GM12878 (cell line): ENCODE measurements at regions not wholly inside any gene's neighbourhood (a gene's known extent, or its start where the extent isn't known, plus 50 kb on each side); places are given as distances from the start of the nearest gene placed in this dataset.

Experiments
- ATAC-seq: fragments of 200-7000 bp; cut with Tn5 transposase; 3 replicates; pipeline ENCODE4 v1.9.1; 2020; ENCODE audit warnings: mild to moderate bottlenecking, moderate library complexity
- BruUV-seq: library from RNA; stranded (reverse); fragments of 400-500 nt; replicated peaks from 2 replicates; lab custom pipeline; 2021; lab: Mats Ljungman, UMichigan
- CTCF ChIA-PET: fragments of 300-600 bp; sonication (Branson Sonifier 250); formaldehyde crosslinking; extraction: SDS; loops from one replicate; lab custom pipeline; 2021; ENCODE audit warnings: inconsistent platforms; lab: Yijun Ruan, JAX
- POLR2A ChIA-PET: fragments of 350-600 bp; formaldehyde crosslinking; extraction: SDS; loops from one replicate; lab custom pipeline; 2021; ENCODE audit warnings: inconsistent platforms; lab: Charles Lee
- RAD21 ChIA-PET: fragments of 300-600 bp; sonication (Branson Sonifier 250); formaldehyde crosslinking; loops from one replicate; lab custom pipeline; 2023; ENCODE audit warnings: antibody characterized with exemption; ENCODE audit not compliant: unreplicated experiment; lab: Charles Lee
- SMC1A ChIA-PET: fragments of 300-600 bp; sonication (Branson Sonifier 250); formaldehyde crosslinking; loops from one replicate; lab custom pipeline; 2023; ENCODE audit not compliant: unreplicated experiment, uncharacterized antibody; lab: Charles Lee
- DNase-seq: peaks from one replicate; pipeline ENCODE4 v3.0.0-alpha.2; 2011; ENCODE audit warnings: low read depth, low spot score
- FAIRE-seq: peaks from 3 replicates; lab custom pipeline; 2011; peaks lifted over from hg19 to GRCh38; lab: Jason Lieb, UNC
- H2AFZ ChIP-seq: 2 replicates; pipeline ENCODE4 v1.6.0; 2011; ENCODE audit warnings: low read depth, low read length, control low read depth; ENCODE audit not compliant: control insufficient read depth
- H3K27ac ChIP-seq: 2 replicates; pipeline ENCODE4 v1.5.1; 2011; ENCODE audit warnings: control low read depth; ENCODE audit not compliant: control insufficient read depth, insufficient read depth
- H3K27me3 ChIP-seq, 2 experiments: replicated peaks in 1 of 2; 2 replicates each; pipeline versions ENCODE4 v1.6.0 to v1.6.1; 2011; ENCODE audit warnings: low read length in 1 of 2; ENCODE audit not compliant: control insufficient read depth in 2 of 2, insufficient read depth in 2 of 2
- H3K36me3 ChIP-seq, 2 experiments: 2 replicates each; pipeline ENCODE4 v1.5.1; 2011; ENCODE audit warnings: low read length in 1 of 2; ENCODE audit not compliant: control insufficient read depth in 2 of 2, insufficient read depth in 2 of 2
- H3K4me1 ChIP-seq: 2 replicates; pipeline ENCODE4 v1.6.1; 2011; ENCODE audit warnings: mild to moderate bottlenecking, low read length, moderate library complexity, mixed read lengths; ENCODE audit not compliant: control insufficient read depth, insufficient read depth
- H3K4me2 ChIP-seq: 2 replicates; pipeline ENCODE4 v1.6.0; 2011; ENCODE audit warnings: control low read depth; ENCODE audit not compliant: control insufficient read depth, insufficient read depth
- H3K4me3 ChIP-seq: fragments of 200-600 bp; sonication (generic); 2 replicates; pipeline ENCODE4 v1.5.1; 2016
- H3K79me2 ChIP-seq: 2 replicates; pipeline ENCODE4 v1.6.0; 2011; ENCODE audit warnings: low read length; ENCODE audit not compliant: control insufficient read depth, insufficient read depth
- H3K9ac ChIP-seq: 2 replicates; pipeline ENCODE4 v1.8.0; 2011; ENCODE audit warnings: low read length, control low read depth, mixed read lengths; ENCODE audit not compliant: control insufficient read depth, insufficient read depth
- H3K9me3 ChIP-seq: replicated peaks from 3 replicates; pipeline ENCODE4 v1.5.1; 2011; ENCODE audit warnings: mild to moderate bottlenecking, low read length; ENCODE audit not compliant: control insufficient read depth, insufficient read depth
- H4K20me1 ChIP-seq: 2 replicates; pipeline ENCODE4 v1.6.0; 2011; ENCODE audit not compliant: control insufficient read depth, insufficient read depth
- CREB1 ChIP-seq: IDR thresholded peaks from 2 replicates; pipeline ENCODE4 v1.6.1; 2012; ENCODE audit warnings: low read depth, mild to moderate bottlenecking, inconsistent platforms
- FOXM1 ChIP-seq: IDR thresholded peaks from 2 replicates; pipeline ENCODE4 v1.6.1; 2012; ENCODE audit warnings: low read depth, mild to moderate bottlenecking, inconsistent platforms, low read length, moderate library complexity
- HDGF ChIP-seq: fragments of 450-650 bp; IDR thresholded peaks from 2 replicates; pipeline ENCODE4 v1.6.1; 2016; ENCODE audit warnings: antibody characterized with exemption
- IKZF2 ChIP-seq, 2 experiments: fragments of 450-650 bp; IDR thresholded peaks; 2 replicates each; pipeline ENCODE4 v1.6.1; 2017; ENCODE audit warnings: mild to moderate bottlenecking in 2 of 2, moderate library complexity in 2 of 2
- JUNB ChIP-seq: IDR thresholded peaks from 2 replicates; pipeline ENCODE4 v1.6.1; 2016; ENCODE audit warnings: antibody characterized with exemption, mild to moderate bottlenecking
- JUND ChIP-seq: IDR thresholded peaks from 2 replicates; pipeline ENCODE4 v1.6.1; 2012; ENCODE audit warnings: low read depth, mild to moderate bottlenecking, low read length, improper control_type of control experiment, moderate library complexity
- KDM1A ChIP-seq: fragments of 200-600 bp; sonication (generic); IDR thresholded peaks from 2 replicates; pipeline ENCODE4 v1.6.1; 2016; ENCODE audit warnings: borderline replicate concordance
- WGBS: methylation state at CpG from one replicate; pipeline ENCODE4 v1.1.6; 2016; ENCODE audit warnings: low lambda C conversion rate; ENCODE audit not compliant: insufficient replicate concordance, insufficient coverage; ENCODE audit errors: missing lambda C conversion rate; 5-methylcytosine and 5-hydroxymethylcytosine counted together
- in situ Hi-C: fragments of 300-500 bp; cut with MboI; formaldehyde crosslinking; loops from 9 replicates; pipeline ENCODE4 v1.14.3; 2018; ENCODE audit warnings: mixed read lengths
- intact Hi-C: fragments of 100-400 bp; cut with micrococcal nuclease; formaldehyde crosslinking; loops from one replicate; pipeline ENCODE4 v1.14.2; 2022; ENCODE audit not compliant: unreplicated experiment
- TF ChIP-seq, protein P1 (sequence below): IDR thresholded peaks from 2 replicates; pipeline ENCODE4 v1.6.1; 2011; ENCODE audit warnings: low read depth, low read length, improper control_type of control experiment, borderline replicate concordance
- TF ChIP-seq, protein P2 (sequence below): fragments of 450-650 bp; IDR thresholded peaks from 2 replicates; pipeline ENCODE4 v1.6.1; 2017; ENCODE audit warnings: antibody characterized with exemption, mild to moderate bottlenecking, moderate library complexity
- TF ChIP-seq, protein P3 (sequence below): fragments of 450-650 bp; IDR thresholded peaks from 2 replicates; pipeline ENCODE4 v1.6.1; 2017; ENCODE audit warnings: mild to moderate bottlenecking

DNA sequence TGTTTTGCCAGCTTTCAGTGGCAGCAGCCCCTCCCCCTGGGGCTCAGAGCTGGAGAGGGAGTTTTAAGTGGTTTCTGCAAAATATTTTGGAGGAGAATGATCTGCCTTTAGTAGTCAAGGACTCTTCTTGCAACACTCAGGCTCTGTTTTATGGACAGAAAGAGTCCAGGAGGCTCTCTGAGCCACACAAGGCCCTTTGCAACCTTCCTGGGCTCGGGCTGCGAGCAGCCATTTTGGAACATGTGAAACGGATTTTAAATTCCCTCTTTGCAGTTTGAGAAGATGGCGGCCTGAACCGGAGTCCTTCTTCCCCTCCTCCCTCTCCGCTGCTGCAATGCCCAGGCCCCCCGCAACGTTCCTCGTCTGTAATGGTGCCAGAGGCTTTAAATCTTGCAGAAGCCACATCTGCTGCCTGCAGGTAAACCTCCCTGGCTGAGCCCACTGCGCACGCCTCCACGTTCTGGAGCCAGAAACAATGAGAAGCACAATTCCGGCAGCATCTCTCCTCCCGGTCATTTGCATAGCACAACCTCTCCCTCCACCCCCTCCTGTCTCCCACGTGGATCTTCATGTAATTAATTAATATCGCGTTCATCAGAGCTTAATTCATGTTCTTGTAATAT, 386.1 kb downstream of the SEC14L1 start:
- ATAC-seq (no peak), FAIRE-seq (no peak), DNase-seq (no peak)
- H3K79me2 ChIP-seq: no peaks in the 10 kb centered on the region
- POLR2A ChIA-PET: no interaction called here
- TF ChIP-seq FOXM1 (no peak), JUNB (no peak), CREB1 (no peak), HDGF (no peak), JUND (no peak), KDM1A (no peak), IKZF2 (IDR thresholded peaks at IDR 0.05) (no peak)
- TF ChIP-seq, protein P1, sequence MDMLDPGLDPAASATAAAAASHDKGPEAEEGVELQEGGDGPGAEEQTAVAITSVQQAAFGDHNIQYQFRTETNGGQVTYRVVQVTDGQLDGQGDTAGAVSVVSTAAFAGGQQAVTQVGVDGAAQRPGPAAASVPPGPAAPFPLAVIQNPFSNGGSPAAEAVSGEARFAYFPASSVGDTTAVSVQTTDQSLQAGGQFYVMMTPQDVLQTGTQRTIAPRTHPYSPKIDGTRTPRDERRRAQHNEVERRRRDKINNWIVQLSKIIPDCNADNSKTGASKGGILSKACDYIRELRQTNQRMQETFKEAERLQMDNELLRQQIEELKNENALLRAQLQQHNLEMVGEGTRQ: no peak
- TF ChIP-seq, protein P2, sequence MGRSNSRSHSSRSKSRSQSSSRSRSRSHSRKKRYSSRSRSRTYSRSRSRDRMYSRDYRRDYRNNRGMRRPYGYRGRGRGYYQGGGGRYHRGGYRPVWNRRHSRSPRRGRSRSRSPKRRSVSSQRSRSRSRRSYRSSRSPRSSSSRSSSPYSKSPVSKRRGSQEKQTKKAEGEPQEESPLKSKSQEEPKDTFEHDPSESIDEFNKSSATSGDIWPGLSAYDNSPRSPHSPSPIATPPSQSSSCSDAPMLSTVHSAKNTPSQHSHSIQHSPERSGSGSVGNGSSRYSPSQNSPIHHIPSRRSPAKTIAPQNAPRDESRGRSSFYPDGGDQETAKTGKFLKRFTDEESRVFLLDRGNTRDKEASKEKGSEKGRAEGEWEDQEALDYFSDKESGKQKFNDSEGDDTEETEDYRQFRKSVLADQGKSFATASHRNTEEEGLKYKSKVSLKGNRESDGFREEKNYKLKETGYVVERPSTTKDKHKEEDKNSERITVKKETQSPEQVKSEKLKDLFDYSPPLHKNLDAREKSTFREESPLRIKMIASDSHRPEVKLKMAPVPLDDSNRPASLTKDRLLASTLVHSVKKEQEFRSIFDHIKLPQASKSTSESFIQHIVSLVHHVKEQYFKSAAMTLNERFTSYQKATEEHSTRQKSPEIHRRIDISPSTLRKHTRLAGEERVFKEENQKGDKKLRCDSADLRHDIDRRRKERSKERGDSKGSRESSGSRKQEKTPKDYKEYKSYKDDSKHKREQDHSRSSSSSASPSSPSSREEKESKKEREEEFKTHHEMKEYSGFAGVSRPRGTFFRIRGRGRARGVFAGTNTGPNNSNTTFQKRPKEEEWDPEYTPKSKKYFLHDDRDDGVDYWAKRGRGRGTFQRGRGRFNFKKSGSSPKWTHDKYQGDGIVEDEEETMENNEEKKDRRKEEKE: no peak
- TF ChIP-seq, protein P3, sequence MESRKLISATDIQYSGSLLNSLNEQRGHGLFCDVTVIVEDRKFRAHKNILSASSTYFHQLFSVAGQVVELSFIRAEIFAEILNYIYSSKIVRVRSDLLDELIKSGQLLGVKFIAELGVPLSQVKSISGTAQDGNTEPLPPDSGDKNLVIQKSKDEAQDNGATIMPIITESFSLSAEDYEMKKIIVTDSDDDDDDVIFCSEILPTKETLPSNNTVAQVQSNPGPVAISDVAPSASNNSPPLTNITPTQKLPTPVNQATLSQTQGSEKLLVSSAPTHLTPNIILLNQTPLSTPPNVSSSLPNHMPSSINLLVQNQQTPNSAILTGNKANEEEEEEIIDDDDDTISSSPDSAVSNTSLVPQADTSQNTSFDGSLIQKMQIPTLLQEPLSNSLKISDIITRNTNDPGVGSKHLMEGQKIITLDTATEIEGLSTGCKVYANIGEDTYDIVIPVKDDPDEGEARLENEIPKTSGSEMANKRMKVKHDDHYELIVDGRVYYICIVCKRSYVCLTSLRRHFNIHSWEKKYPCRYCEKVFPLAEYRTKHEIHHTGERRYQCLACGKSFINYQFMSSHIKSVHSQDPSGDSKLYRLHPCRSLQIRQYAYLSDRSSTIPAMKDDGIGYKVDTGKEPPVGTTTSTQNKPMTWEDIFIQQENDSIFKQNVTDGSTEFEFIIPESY: no peak
- no peak overlapping the region for H2AFZ ChIP-seq
- no peaks in the 10 kb centered on the region for H4K20me1 ChIP-seq
- H3K4me1 ChIP-seq: no peaks in the 10 kb centered on the region
- H3K36me3 ChIP-seq: no peaks in the 10 kb centered on the region
- WGBS: 58% methylated on average over 17 of the region's 17 CpGs
- no peak overlapping the region for H3K27ac ChIP-seq
- SMC1A ChIA-PET: interaction anchor here (1.0 kb wide), 1 partner anchor 11 kb away, joined by 3 read pairs; no protein-coding TSS in a partner anchor
- H3K9me3 ChIP-seq: no peaks in the 10 kb centered on the region
- BruUV-seq: no TSS peak
- peaks cover 5% of the 10 kb centered on the region in 2 experiments for H3K27me3 ChIP-seq
- no peak overlapping the region for H3K4me3 ChIP-seq
- in situ Hi-C loops (no loop called here), intact Hi-C loops (no loop called here)
- no peak overlapping the region for H3K9ac ChIP-seq
- RAD21 ChIA-PET: no interaction called here
- H3K4me2 ChIP-seq: no peak overlapping the region
- CTCF ChIA-PET: no interaction called here
